NCI-H1105 treated with DMSO at 0.1 percent for 48 hours (cell line): ENCODE measurements at regions not wholly inside any gene's neighbourhood (a gene's known extent, or its start where the extent isn't known, plus 50 kb on each side); places are given as distances from the start of the nearest gene placed in this dataset.

ENCODE experiments used
- DNase-seq: peaks from one replicate; lab custom pipeline; 2025; lab: John Stamatoyannopoulos, UW

GRCh38 chr14:61893371-61893940 lies 131.2 kb downstream of the SNAPC1 start:
- DNase-seq: no peak

- peak; percentile 71 for DNase-seq
Observed at GRCh38 chr14:61894452-61895077, 132.3 kb downstream of the SNAPC1 start.

GRCh38 chr14:61897300-61897699 lies 135.1 kb downstream of the SNAPC1 start:
- no peak for DNase-seq

- no peak for DNase-seq
Observed at GRCh38 chr14:61898568-61898967, 136.3 kb downstream of the SNAPC1 start.

- no peak for DNase-seq
Observed at GRCh38 chr14:61899497-61899896, 137.3 kb downstream of the SNAPC1 start.

- DNase-seq: no peak
Observed at GRCh38 chr14:61904946-61905345, 142.7 kb downstream of the SNAPC1 start.

- DNase-seq: peak; percentile 10
Observed at GRCh38 chr14:61911574-61911973, 149.4 kb downstream of the SNAPC1 start.

GRCh38 chr14:61918998-61919397 lies 156.8 kb downstream of the SNAPC1 start:
- DNase-seq: no peak

GRCh38 chr14:61923348-61923747 lies 161.1 kb downstream of the SNAPC1 start:
- DNase-seq: no peak

- DNase-seq: no peak
Observed at GRCh38 chr14:61925043-61925442, 162.8 kb downstream of the SNAPC1 start.

GRCh38 chr14:61925732-61926435 lies 163.7 kb downstream of the SNAPC1 start:
- DNase-seq: no peak

GRCh38 chr14:61927060-61927459 lies 164.8 kb downstream of the SNAPC1 start:
- no peak for DNase-seq

GRCh38 chr14:61927520-61927919 lies 165.3 kb downstream of the SNAPC1 start:
- no peak for DNase-seq

- no peak for DNase-seq
Observed at GRCh38 chr14:61928300-61928699, 166.1 kb downstream of the SNAPC1 start.

GRCh38 chr14:61928701-61929100 lies 166.5 kb downstream of the SNAPC1 start:
- no peak for DNase-seq

- DNase-seq: no peak
Observed at GRCh38 chr14:61929651-61930050, 167.4 kb downstream of the SNAPC1 start.

- no peak for DNase-seq
Observed at GRCh38 chr14:61930101-61930857, 168.1 kb downstream of the SNAPC1 start.

- peak; percentile 67 for DNase-seq
Observed at GRCh38 chr14:61932974-61933373, 170.8 kb downstream of the SNAPC1 start.

GRCh38 chr14:61934385-61934784 lies 172.2 kb downstream of the SNAPC1 start:
- no peak for DNase-seq

GRCh38 chr14:61939776-61940175 lies 177.6 kb downstream of the SNAPC1 start:
- DNase-seq: no peak

- DNase-seq: no peak
Observed at GRCh38 chr14:61940666-61941420, 178.6 kb downstream of the SNAPC1 start.
